Ectodermal cell (in vitro differentiated cells): ENCODE measurements at regions not wholly inside any gene's neighbourhood (a gene's known extent, or its start where the extent isn't known, plus 50 kb on each side); places are given as distances from the start of the nearest gene placed in this dataset.

Experiments used
- H3K27ac ChIP-seq: 2 replicates; pipeline ENCODE4 v1.7.0; 2013; ENCODE audit warnings: mild to moderate bottlenecking, low read depth, low read length; ENCODE audit not compliant: insufficient read depth, poor library complexity, severe bottlenecking
- H3K27me3 ChIP-seq: 2 replicates; pipeline ENCODE4 v1.7.0; 2013; ENCODE audit warnings: mild to moderate bottlenecking, low read length; ENCODE audit not compliant: insufficient read depth, control insufficient read depth, poor library complexity, severe bottlenecking
- H3K36me3 ChIP-seq: one replicate; pipeline ENCODE4 v1.7.0; 2013; ENCODE audit warnings: low read length; ENCODE audit not compliant: control insufficient read depth, insufficient read depth
- H3K4me1 ChIP-seq: one replicate; pipeline ENCODE4 v1.7.0; 2013; ENCODE audit warnings: low read length; ENCODE audit not compliant: control insufficient read depth, insufficient read depth
- H3K4me3 ChIP-seq: 2 replicates; pipeline ENCODE4 v1.7.0; 2013; ENCODE audit warnings: low read depth, low read length, control low read depth; ENCODE audit not compliant: insufficient read depth
- H3K9me3 ChIP-seq: 2 replicates; pipeline ENCODE4 v1.7.0; 2013; ENCODE audit warnings: mild to moderate bottlenecking, low read length, moderate library complexity; ENCODE audit not compliant: control insufficient read depth
- WGBS, 2 experiments: methylation state at CpG; one replicate each; pipeline ENCODE4 v1.1.7; 2013; ENCODE audit warnings: missing lambda C conversion rate in 2 of 2; 5-methylcytosine and 5-hydroxymethylcytosine counted together

DNA sequence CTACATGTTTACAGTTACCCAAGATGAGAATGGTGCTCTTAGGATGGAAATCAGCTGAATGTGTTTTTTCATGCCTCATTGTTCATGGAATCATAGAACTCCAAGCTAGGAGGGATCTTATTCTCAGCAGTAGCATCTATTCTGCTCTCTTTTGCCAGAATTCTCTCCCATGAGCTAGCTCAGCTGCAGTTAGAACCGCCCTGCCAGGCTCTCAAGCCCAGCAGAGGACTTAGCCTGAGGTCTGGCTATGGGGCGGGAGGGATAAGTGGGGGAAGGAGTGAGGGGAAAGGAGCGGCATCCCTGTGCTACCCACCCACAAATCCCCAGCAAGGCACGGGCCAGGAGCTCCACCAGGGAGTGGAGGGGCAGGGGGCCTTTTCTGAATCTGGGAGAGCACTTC, 120.7 kb upstream of the PLXNA4 start:
- Histone ChIP-seq H3K4me1 (peaks cover 6% of the 10 kb centered on the region), H3K4me3 (no peak overlapping the region), H3K27ac (no peak overlapping the region), H3K9me3 (no peaks in the 10 kb centered on the region), H3K27me3 (no peaks in the 10 kb centered on the region), H3K36me3 (no peaks in the 10 kb centered on the region)
- 42 to 52% methylated on average over 4 of the region's 4 CpGs for WGBS, 2 experiments

DNA sequence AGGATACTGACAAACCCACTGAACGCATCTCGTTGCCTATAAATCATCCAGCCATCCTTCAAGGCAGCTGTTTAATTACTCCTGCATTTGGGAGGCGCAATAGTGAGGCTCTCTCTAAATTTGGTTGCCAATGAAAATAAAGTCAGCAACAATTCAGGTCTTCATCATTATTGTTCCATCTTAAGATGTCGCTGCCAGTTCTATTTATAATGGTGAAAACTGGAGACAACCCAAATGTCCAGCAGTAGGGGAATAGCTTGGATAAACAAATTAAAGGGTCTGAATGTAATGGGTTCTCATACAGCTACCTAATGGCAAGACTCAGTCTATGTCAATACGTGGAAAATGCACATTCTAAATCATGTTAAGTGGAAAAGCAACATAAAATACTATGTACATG, 120.1 kb upstream of the PLXNA4 start:
- Histone ChIP-seq H3K27me3 (no peaks in the 10 kb centered on the region), H3K9me3 (no peaks in the 10 kb centered on the region), H3K4me1 (peaks cover 6% of the 10 kb centered on the region), H3K4me3 (no peak overlapping the region), H3K27ac (no peak overlapping the region), H3K36me3 (no peaks in the 10 kb centered on the region)
- WGBS, 2 experiments: 94 to 97% methylated on average over 4 to 5 of the region's 5 CpGs

DNA sequence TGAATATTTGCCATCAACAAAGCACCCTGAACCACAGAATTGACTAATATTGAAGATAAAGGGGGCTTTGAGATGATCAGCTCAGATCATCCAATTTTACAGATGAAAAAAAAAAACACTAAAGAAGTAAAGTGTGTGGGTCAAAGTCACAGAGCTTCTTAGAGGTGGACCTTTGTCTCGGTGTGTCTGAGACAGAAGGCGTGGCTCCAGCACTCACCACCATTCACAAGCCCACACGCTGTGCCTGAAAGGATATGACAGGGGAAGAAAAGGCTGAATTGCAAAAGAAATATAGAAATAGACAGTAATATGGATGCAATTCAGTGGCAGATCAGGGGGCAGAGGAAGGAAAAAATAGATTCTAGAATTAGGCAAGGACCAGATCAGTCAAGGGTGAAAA, 114.9 kb upstream of the PLXNA4 start:
- Histone ChIP-seq H3K27ac (no peak overlapping the region), H3K4me1 (peaks cover 13% of the 10 kb centered on the region), H3K36me3 (no peaks in the 10 kb centered on the region), H3K9me3 (no peaks in the 10 kb centered on the region), H3K4me3 (no peak overlapping the region), H3K27me3 (no peaks in the 10 kb centered on the region)
- WGBS, 2 experiments: 86 to 95% methylated on average over 3 of the region's 3 CpGs

DNA sequence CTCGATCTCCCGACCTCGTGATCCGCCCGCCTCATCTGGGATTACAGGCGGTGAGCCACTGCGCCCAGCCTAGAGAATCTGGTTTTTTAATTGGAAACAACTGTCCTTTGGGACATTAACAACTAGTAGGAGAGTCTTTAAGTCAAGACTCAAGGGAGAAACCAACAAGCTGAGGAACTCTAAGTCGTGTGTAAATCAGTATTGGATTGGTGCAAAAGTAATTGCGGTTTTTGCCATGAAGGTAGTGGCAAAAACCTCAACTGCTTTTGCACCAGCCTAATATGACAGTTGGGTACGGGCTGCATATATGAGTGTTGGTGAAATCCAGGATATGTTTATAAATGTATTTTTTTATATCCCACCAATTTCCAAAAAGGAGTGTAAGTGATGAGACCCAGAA, 113.9 kb upstream of the PLXNA4 start:
- 96 to 97% methylated on average over 9 to 10 of the region's 10 CpGs for WGBS, 2 experiments
- Histone ChIP-seq H3K4me1 (peaks cover 13% of the 10 kb centered on the region), H3K9me3 (peaks cover 2% of the 10 kb centered on the region), H3K27ac (no peak overlapping the region), H3K36me3 (no peaks in the 10 kb centered on the region), H3K27me3 (no peaks in the 10 kb centered on the region), H3K4me3 (no peak overlapping the region)

DNA sequence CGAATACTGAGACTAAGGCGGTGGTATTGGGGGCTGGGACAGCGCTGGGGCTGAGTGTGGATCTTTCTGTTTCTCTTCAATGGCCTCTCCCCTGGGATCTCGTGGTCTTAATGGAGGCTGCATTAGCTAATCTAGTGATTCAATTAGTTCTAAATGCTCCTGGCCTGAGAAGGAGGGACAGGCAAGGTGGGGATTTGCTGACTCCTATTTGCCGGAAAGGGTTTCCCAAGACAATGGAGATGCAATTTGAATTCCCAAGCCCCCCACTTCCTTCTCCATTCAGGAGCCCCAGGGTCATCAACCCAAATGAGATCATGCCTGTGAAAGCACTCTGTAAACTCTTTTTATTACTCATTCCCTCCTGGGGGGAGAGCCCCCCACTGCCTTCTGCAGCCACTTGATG, 111.7 kb upstream of the PLXNA4 start:
- Histone ChIP-seq H3K4me1 (peaks cover 7% of the 10 kb centered on the region), H3K4me3 (no peak overlapping the region), H3K27ac (no peak overlapping the region), H3K36me3 (no peaks in the 10 kb centered on the region), H3K27me3 (no peaks in the 10 kb centered on the region), H3K9me3 (peaks cover 2% of the 10 kb centered on the region)
- 15% methylated on average over 5 of the region's 5 CpGs for WGBS, 2 experiments

DNA sequence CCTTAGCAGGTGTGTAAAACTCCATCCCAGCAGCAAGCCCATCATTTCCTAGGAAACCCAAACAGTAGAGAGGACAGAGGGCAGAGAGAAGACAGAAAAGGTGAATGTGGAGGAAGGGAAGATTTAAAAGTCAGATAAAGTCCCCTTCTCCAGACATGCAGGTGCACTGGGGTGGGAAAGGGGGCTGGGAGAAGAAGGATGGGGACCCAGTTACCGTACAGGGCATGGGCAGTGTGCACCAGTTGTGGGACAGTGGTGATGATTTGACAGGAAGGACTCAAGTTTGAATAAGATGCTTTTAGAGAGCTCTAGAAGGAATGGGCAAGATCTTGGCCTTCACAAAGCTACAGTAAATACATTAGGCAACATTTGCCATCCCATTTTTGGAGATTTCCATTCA, 110.7 kb upstream of the PLXNA4 start:
- Histone ChIP-seq H3K27ac (no peak overlapping the region), H3K4me3 (no peak overlapping the region), H3K36me3 (no peaks in the 10 kb centered on the region), H3K4me1 (peaks cover 7% of the 10 kb centered on the region), H3K27me3 (no peaks in the 10 kb centered on the region), H3K9me3 (peaks cover 2% of the 10 kb centered on the region)
- WGBS, 2 experiments: 94 to 96% methylated on average over 1 of the region's 1 CpG

DNA sequence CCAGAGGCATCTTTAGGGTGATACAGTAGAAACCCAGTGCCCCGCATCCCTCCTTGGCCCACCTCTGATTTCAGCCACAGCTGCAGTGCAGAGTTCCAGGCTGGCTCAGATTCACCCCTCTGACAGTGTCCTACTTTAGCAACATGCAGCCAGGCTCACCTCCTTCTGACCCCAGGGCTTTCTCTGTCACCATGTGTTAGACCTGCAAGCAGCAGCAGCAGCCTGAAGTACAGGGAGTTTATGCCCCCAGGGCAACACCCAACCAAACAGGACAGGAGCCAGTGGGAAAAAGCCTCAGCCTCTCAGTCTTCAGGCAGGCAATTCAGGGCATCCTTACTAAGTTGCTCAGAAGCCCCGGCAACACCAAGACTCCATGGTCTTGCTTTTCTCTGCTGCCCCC, 109.0 kb upstream of the PLXNA4 start:
- Histone ChIP-seq H3K27ac (no peak overlapping the region), H3K9me3 (peaks cover 2% of the 10 kb centered on the region), H3K4me3 (no peak overlapping the region), H3K27me3 (no peaks in the 10 kb centered on the region), H3K4me1 (peaks cover 7% of the 10 kb centered on the region), H3K36me3 (no peaks in the 10 kb centered on the region)
- WGBS, 2 experiments: 96 to 97% methylated on average over 2 of the region's 2 CpGs

DNA sequence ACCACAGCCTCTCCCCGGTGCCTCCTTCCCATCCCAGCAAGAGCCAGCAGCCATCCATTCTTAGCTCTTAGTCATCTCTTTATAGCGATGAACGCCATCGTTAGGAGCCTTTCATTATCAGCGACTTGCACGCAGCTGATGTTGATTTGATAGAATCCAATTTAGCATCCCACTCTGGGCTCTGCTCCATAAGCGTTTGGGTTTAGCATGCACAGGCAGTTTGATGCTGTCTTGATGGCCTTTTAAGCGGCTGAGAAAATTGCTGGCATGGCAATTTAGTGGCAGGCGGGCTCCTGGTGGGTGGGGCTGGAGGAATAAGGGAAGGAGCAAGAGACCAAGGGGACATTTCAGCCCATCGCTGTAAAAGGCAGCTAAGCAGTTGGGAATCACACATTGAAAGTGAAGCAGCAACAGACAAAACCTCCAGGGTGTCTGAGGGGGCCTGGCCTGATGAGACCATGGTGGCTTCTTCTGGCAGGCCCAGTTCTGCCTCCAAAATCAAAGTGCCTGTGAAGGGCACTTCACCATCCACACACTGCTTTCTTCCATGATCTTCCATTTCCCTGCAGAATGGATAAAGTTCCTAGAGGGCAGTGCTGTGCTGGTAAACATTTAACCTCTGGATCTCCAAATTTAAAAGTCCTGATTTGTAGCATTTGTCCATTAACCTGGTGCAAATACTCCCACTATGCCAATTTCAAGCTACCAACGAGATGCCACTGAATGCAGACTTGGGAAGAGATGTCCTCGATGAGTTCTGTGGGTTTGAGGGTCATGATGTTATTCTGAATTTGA, 107.8 kb upstream of the PLXNA4 start:
- no peak overlapping the region for H3K27ac ChIP-seq
- H3K27me3 ChIP-seq: no peaks in the 10 kb centered on the region
- peaks cover 7% of the 10 kb centered on the region for H3K4me1 ChIP-seq
- WGBS, 2 experiments: 94% methylated on average over 12 of the region's 12 CpGs
- no peak overlapping the region for H3K4me3 ChIP-seq
- peaks cover 2% of the 10 kb centered on the region for H3K9me3 ChIP-seq
- no peaks in the 10 kb centered on the region for H3K36me3 ChIP-seq

DNA sequence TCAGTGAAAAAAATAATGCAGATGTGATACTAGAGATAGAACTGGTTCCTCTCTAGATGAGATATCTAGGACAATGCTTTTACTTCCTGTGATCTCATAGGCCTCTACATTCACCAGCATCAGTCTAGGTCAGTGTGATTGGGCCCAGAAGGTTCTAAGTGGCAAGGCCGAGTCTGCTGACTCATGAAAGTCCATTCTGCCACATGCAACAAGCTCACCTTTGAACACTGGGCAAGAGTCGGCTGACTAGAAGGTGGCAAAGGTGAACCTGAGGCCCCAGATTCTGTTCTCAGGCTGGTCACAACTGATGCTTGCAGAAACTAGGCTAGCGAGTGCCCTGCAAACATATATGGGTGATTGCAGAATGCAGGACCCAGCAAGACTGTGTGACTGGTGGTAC, 105.7 kb upstream of the PLXNA4 start:
- H3K4me3 ChIP-seq: no peak overlapping the region
- H3K4me1 ChIP-seq: no peaks in the 10 kb centered on the region
- H3K36me3 ChIP-seq: no peaks in the 10 kb centered on the region
- peaks cover 2% of the 10 kb centered on the region for H3K9me3 ChIP-seq
- no peak overlapping the region for H3K27ac ChIP-seq
- 93 to 97% methylated on average over 3 of the region's 3 CpGs for WGBS, 2 experiments
- no peaks in the 10 kb centered on the region for H3K27me3 ChIP-seq

DNA sequence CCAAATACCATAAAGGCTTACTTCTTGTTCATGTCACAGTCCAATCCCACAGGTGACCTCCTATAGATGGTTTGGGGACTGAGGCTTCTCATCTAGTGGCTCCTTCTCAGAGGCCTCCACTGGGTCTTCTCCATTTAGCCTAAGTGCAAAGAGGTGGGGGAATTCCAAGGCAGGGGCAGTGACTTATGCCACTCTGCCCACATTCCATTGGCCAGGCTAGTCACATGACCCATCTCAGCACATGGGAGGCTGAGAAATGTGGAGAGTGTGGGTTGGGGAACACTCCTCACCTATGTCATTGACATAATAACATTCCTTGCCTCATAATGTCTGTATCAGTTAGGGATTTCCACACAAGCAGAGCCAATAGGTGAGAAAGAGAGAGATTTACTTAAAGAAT, 104.3 kb upstream of the PLXNA4 start:
- Histone ChIP-seq H3K4me3 (no peak overlapping the region), H3K36me3 (no peaks in the 10 kb centered on the region), H3K9me3 (no peaks in the 10 kb centered on the region), H3K4me1 (no peaks in the 10 kb centered on the region), H3K27me3 (no peaks in the 10 kb centered on the region), H3K27ac (no peak overlapping the region)

DNA sequence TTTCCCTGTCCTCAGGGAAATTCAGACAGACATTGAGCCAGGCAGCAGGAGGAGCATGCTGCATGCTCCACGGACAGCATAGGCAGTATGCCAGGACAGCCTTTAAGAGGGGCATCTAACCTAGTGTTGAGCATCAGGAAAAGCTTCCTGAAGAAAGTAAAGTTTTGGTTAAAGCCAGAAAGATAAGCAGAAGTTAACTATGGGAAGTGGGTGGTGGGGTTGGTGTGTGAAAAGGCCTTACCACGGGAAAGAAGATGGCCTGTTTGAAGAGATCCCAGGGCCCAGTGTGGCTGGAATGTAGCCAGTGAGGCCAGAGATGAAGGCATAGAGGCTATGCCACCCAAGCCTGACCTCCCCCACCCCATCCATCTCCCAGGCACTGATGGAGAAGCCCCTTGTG, 102.4 kb upstream of the PLXNA4 start:
- WGBS, 2 experiments: 83 to 90% methylated on average over 2 of the region's 2 CpGs
- Histone ChIP-seq H3K27ac (no peak overlapping the region), H3K9me3 (no peaks in the 10 kb centered on the region), H3K4me3 (no peak overlapping the region), H3K27me3 (no peaks in the 10 kb centered on the region), H3K36me3 (no peaks in the 10 kb centered on the region), H3K4me1 (no peaks in the 10 kb centered on the region)
